Upper lobe of left lung (tissue), 4 donors: ENCODE measurements at regions not wholly inside any gene's neighbourhood (a gene's known extent, or its start where the extent isn't known, plus 50 kb on each side); places are given as distances from the start of the nearest gene placed in this dataset.

Source experiments
- POLR2A ChIP-seq, 4 donors: fragments of 450-650 bp; IDR thresholded peaks; one replicate each; pipeline ENCODE4 v1.5.1; 2016 to 2017; ENCODE audit warnings: antibody characterized with exemption in 4 of 4, mild to moderate bottlenecking in 2 of 4
- TF ChIP-seq, protein P1 (sequence below), 6 experiments: fragments of 450-650 bp in 4 of 6; fragments of 200-600 bp in 2 of 6; sonication (generic) in 2 of 6; IDR thresholded peaks; one replicate each; pipeline ENCODE4 v1.5.1; 2016 to 2019; ENCODE audit warnings: antibody characterized with exemption in 6 of 6

DNA sequence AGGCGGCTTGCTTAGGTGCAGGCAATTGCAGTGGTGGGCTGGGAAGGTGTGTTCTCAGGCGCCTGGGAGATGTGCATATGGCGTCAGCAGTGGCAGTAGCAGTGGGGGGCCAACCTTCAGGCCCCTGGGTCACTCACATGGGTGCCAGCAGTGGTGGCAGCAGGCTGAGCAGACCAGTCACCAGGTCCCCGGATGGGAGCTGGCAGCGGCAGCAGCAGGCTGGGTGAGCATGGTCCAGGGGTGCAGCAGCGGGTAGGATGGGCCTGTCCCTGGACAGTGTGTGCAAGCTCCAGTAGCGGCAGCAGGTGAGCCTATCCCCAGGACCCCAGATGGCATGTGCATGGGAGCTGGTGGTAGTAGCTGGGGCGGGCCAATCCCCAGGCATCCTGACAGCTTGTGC is 108.5 kb upstream of the TMEM260 start:
- TF ChIP-seq, protein P1, sequence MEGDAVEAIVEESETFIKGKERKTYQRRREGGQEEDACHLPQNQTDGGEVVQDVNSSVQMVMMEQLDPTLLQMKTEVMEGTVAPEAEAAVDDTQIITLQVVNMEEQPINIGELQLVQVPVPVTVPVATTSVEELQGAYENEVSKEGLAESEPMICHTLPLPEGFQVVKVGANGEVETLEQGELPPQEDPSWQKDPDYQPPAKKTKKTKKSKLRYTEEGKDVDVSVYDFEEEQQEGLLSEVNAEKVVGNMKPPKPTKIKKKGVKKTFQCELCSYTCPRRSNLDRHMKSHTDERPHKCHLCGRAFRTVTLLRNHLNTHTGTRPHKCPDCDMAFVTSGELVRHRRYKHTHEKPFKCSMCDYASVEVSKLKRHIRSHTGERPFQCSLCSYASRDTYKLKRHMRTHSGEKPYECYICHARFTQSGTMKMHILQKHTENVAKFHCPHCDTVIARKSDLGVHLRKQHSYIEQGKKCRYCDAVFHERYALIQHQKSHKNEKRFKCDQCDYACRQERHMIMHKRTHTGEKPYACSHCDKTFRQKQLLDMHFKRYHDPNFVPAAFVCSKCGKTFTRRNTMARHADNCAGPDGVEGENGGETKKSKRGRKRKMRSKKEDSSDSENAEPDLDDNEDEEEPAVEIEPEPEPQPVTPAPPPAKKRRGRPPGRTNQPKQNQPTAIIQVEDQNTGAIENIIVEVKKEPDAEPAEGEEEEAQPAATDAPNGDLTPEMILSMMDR (IDR thresholded peaks at IDR 0.05), result no peak
- TF ChIP-seq POLR2A (IDR thresholded peaks at IDR 0.05), result no peak
